ENCODE measurements at regions not wholly inside any gene's neighbourhood (a gene's known extent, or its start where the extent isn't known, plus 50 kb on each side); places are given as distances from the start of the nearest gene placed in this dataset.
"Not testable (repeated sequence)": the region's sequence is repeated elsewhere in the genome, so short reads cannot be mapped to it uniquely, and the experiment has no call there.

DNA sequence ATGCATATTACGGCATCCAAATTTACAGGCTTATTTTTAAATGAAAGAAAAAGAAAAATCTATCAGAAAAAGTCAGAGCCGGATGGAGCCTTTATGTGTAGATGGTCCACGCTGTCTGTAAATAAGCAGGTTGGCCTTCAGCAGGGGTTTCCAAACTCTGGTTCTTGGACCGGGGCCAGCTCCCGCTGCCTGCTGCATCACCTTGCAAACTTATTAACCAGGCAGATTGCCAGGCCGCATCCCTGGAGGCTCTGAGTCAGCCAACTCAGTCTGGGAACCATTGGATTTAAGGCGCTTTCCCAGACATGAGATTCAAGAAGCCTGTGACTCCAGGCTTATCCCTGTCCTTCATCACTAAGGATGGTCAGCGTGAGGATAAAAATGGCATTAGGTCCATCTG lies 212.4 kb downstream of the OPA1 start:
- DNase-seq: no peak

DNA sequence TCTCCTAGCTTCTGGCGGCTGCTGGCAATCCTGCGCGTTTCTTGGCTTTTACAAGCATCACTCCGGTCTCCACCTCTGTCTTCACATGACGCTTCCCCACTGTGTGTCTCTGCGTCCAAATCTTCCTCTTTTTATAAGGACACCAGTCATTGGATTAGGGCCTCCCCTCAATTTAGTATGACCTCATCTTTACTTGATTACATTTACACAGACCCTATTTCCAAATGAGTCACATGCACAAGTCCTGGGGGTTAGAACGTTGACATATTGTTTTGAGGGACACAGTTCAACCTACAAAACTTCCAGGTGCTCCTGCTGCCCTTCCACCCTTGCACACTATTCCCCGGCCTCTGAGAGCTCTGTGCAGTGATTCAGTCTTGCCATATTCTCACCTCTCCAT lies 215.3 kb downstream of the OPA1 start:
- no peak for DNase-seq

DNA sequence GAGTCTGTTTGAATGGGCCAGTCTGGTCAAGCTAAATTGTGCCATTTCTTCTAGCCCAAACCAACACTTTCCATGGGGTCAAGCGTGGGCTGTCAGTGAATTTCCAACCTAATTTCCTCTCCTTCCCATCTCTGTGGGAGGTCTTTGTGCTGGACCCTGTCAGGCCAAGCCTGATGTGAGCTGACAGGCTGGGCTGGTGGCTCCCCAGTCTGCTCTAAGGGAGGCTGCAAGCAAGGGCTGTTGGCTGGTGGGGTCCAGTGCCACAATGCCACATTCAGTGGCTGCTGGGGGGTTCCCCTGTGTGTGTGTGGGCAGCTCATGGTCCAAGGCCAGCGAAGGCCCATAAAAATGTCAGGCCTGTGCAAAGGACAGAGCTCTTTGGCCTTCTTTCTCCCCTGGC lies 216.1 kb downstream of the OPA1 start:
- DNase-seq: no peak

DNA sequence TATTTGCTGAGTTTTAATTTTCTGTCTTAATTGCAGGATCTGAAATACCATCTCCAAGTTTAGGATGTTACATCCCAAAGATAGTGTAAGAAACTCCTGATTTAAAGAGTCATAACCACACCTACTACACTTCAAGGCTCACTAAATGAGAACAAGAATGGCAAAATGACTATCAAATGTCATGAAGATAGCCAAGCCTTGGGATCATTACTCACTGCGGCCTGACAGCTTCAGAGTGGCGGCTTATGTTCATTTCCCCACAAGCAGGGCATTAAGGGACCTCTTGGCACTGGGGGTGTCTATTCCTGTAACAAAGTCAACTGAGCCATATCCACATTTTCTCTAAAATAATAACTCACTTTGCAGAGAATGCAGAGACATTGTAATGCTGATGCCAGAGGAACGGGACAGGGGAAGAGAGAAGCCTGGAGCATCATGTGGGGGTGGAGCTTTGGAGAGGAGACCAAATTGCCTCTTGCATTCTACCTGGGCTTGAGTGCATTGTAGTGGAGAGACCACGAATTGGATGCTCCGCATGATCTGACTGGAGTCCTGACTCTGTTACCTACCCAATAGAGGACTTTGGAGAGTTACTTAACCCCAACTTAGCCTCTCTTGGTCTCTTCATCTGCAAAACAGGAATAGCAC lies 219.2 kb downstream of the OPA1 start:
- no peak for DNase-seq

DNA sequence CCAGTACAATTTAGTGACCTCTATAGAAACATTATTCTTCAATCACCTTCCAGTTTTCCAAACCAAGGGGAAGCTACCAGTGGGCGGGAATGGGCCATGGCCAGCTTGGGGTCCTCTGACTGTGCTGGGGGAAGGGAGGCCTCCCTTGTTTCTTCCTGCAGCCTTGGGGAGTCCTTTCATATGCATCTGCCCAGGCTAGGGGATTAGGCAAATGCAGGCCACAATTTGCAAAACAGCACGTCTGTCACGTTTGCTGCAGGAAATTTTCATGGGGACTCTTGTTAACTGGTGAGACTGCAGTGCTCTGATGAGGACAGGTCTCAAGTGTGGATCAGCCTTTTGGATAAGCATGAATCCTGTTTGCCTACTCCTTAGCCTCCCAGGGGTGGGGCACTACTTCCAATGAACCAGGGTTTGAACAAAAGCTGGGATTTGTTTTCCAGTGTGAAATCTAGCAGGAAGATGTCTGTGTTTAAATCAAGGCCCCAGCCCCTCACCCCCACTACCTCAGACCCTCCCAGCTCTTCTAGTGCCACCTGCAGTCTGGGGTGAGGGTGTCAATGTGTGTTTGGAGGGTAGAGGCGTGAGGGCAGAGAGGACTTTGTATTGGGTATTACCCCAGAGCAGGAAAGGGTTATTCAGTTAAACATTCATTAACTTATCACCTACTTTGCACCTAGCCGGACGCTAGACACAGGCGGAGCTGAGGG lies 219.9 kb downstream of the OPA1 start:
- no peak for DNase-seq

DNA sequence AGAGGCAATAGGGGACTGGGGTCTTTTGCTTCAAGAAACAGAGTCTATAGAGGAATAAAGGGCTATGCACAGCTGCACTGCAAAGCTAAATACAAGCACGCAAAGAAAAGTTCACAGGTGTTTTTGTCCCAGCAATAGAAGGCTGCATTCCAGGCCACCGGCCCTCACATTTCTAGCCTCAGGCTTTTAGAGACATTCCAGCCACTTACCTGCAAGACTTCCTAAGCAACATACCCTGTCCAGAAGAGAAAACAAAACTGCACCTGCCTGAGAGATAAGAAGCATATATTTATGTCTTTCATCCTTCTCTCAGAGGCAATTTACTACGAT lies 220.5 kb downstream of the OPA1 start:
- DNase-seq: no peak

DNA sequence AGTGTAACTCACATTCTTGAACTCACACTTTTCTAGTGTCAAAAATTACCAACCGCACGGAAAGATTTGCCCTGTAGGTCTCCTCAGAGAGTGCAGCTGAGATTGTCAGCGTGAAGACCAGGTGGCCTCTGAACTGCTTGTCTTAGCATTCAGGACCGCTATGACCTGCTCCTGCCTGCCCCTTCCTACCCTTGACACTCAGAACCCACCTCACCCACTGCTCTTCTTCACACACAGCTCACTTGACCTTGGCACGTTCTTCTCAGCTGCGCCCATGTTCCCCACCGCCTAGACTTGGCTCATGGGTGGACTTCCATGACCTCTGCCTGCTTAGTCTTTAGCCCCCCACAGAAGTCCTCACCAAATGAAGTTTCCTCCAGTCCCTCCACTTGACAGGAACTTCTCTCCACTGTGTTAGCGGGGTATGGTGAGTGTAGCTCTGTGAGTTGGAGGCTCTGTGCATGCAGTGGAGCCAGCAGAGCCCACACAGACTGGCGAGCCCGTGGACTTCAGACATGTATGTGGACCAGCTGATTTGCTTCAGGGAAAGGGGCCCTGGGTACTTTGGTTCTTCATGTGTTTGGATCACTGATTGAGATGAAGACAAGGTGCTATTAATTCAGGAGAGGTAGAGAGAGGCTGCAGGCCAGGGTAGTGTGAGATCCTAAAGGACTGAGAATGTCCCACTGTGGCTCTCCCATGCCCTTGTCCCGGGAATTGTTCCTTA lies 221.3 kb downstream of the OPA1 start:
- no peak for DNase-seq

DNA sequence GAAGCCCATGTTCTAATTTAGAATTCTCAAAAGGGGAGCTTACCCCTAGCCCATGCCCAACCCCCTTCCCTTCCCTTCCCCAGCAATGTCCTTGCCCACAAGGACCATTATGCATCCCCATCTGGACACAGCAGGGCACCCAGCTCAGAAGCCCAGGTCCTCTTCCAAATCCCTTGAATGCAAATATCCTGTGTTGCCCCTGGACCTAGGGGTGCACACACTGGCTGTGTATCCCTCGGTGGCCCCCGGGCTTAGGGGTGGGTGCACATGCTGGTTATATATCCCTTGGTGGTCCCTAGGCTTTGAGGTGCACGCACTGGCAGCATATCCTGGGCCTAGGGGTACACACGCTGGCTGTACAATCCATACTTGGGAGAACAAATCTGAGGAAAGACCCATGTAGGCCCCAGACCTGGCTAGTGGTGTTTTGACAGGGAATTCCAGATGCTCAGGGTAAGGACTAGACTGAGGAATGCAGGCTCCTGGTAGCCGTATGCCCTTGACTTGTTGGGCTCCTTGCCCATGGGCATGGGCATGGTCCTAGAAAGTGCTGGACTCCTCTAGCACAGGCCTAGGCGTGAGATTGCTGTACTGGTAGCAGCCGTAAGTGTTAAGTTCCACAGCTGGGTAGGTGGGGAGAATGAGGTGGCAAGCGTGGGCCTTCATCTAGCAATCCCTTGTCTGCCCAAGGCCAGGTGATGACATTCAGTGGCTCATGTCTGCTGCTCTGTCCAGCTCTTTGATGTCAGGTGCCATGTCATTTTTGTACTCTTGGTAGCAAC lies 222.4 kb downstream of the OPA1 start:
- no peak for DNase-seq

DNA sequence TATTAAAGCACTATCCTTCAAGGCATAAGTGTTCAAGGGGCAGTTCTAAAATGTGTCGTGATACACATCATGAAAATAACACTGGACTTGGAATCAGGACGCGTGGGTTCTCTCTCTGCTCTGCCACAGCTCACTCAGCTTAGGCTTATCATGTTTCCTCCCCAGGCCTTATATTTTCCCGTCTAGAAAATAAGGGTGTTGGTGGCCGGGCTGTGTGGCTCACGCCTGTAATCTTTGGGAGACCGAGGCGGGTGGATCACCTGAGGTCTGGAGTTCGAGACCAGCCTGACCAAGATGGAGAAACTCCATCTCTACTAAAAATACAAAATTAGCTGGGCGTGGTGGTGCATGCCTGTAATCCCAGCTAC lies 223.0 kb downstream of the OPA1 start:
- DNase-seq: no peak

DNA sequence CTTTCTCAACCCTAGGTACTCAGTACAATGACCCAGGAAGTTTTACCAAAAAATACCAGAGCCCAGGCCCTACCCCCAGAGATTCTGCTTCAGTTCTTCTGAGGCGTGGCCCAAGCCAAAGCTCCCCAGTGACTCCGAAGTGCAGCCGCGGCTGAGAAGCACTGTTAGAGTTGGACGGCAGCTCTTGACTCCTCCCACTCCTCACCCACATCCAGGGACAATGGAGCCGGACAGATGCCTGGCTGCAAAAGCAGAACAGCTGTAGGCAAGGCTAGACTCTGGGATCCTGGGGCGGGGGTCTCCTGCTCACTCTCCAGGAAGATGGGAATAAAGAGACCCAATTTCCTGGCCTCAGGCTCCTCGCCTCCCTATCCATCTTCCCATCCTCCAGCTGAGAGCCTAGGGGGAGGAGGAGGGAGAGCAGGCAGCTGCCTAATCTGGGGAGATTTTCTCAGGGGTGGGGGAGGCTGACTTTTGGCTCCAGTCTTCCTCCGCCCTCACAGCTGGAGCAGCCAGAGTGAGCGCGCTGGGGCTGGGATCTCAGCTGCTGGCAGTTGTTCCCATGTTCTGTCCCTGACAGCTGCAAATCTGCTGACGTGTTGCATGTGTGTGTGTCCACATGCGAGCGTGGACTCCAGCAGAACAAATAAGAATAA lies 223.8 kb downstream of the OPA1 start:
- DNase-seq: no peak

DNA sequence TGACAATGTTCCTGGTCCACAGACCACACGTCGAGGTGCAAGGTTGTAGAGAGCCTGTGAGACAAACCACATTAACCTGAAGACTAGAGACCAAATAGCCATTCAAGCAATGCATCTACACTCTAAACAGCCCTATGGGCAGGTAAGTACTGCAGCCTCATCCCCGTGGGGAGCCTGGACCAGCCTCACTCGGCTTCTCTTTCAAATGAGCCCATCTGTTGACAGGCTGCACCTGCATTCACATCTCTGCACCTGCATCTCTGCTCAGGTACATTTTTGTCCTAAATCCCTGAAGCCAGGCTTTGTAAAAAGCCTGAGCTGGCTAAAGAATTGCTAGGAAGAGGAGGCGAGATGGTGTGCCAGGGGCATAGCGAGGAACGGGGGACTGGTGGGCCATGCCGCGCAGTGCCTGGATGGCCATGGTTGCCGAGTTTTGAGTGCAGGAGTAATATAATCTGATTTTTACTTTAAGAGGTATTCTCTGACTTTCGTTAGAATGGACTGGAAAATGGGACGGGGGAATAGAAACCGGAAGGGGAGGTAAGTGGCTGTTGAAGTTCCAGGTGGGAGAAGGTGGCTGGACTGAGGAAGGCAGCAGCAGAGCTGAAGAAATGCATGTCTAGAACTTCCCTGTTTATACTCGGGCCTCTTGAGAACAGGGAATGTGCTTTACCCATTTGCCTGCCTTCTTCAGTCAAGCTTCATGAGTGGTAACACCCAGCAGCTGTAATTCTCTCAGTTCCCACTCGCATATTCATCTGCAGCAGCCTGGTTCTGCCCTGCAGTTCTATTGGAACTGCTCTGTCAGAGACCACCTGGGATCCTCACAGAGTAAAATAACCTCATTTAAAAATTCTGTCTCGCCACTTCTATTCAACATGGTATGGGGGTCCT lies 226.4 kb downstream of the OPA1 start:
- no peak for DNase-seq

DNA sequence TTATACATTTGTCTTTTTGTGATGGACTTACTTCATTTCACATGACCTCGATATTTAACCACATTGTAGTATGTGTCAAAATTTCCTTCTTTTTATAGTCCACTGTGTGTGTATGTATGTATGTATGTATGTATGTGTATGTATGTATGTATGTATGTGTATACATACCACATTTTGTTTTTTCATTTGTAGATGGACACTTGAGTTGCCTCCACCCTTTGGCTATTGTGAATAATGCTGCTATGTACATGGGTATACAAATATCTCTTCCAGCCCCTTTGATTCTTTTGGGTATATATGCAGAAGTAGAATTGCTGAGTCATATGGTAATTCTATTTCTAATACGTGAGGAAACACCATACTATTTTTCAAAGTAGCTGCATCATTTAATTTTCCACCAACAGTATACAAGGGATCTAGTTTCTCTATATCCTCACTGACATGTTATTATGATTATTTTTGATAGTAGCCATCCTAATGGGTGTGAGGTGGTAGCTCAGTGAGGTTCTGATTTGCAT lies 228.2 kb downstream of the OPA1 start:
- DNase-seq: peak in 1 of 2 donors; percentile 42

DNA sequence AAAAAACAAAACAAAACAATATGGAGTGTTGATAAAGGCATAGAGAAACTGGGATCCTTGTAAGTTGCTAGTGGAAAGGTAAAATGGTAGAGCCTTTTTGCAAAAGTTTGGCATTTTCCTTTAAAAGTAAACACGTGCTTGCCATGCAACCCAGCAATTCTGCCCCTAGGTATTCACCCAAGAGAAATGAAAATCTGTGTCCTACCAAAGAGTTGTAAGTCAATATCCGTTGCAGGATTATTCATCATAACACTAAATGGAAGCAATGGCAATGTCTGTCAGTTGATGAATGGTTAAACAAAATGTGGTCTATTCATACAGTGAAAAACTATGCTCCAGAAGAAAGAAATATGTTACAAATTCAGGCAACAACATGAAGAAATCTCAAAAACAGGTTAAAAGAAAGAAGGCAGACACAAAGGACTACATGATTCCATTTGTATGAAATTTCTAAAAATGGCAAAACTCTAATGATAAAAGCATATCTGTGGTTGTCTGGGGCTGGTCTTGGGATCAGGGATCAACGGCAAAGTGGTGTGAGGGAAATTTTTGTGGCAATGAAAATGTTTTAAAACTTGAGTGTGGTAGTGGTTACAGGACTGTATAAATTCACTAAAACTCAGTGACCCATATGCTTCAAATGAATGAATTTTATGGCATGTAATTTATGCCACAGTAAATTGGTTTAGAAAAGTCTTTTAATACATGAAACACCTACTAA lies 229.6 kb downstream of the OPA1 start:
- DNase-seq: no peak

DNA sequence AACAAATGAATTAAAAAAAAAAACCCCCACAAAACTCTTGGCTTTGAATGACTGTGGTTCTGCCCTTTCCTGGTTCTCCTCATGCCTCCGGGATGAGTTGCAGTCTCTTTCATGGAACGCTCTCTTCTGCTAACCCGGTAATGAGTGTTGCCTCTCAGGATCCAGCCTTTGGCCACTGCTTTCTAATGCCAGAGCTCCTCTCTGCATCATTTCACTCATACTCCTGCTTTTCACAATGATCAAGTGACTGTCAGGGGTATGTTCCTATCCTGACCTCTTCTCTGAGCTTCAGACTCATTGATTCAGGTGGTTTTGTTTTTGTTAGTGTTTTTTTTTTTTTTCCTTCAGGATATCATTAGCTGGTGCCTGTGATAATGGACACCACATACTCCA lies 230.2 kb downstream of the OPA1 start:
- not testable (repeated sequence) for DNase-seq

DNA sequence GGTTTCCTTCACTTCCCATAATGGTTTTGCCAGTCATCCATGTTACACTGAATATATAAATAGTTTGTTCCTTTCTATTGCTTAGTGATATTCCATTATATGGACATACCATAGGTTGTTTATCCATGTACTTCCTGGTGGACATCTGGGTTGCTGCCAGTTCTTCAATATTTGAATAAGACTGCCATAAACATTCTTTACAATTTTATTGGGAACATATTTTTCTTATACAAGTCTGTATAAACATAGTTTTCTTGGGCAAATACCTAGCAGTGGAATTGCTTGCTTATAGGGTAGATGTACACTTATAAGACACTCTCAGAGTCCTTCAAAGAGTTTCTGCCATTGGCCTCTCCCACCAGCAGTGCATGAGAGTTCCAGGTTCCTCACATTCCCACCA lies 231.4 kb downstream of the OPA1 start:
- DNase-seq: no peak

DNA sequence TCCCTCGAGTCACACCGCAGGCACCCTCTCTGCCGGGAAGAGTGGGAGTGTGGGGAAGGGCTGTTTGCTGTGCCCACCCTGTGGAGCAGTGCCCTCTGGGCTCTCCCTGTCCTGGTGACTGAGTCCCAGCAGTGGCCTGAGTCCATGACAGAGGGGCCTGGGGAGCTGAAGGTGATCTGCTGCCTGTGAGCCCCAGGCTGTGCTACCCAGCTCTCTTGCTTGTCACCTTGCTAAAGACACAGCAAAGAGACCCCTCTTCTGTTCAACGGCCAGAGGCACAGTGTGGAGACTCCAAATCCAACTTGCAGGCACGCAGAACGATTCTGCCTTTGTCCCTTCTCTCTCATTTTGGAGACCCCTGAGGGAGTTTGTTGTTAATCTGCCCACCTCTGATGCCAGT lies 232.6 kb downstream of the OPA1 start:
- no peak for DNase-seq

DNA sequence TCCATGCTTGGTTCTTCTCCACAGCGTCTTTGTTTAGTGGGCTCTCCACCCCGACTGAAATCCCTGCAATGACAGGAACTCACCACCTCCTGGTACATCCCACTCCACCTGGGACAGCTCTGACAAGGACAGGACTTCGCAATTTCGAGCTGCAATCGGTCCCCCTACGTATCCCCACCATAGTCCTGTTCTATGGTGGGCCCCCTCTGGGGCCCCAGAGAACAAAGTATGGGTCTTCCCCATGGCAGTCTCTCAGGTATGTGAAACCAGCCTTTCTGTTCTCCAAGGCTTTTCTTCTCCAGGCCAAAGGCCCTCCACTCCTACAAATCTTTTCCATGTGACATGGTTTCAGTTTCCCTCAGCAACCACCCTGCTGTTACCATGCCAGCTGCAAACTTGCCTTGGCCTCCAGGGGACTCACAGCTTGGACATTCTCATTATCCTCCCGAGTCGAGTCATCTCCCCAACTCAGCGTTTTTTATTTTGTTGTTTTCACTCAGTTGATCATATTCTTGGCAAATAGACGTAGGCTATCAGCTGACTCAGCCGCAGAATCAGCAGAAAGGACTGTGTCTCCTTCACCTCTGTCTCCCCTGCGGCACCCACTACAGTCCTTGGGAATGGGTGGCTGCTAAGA lies 233.3 kb downstream of the OPA1 start:
- no peak for DNase-seq

DNA sequence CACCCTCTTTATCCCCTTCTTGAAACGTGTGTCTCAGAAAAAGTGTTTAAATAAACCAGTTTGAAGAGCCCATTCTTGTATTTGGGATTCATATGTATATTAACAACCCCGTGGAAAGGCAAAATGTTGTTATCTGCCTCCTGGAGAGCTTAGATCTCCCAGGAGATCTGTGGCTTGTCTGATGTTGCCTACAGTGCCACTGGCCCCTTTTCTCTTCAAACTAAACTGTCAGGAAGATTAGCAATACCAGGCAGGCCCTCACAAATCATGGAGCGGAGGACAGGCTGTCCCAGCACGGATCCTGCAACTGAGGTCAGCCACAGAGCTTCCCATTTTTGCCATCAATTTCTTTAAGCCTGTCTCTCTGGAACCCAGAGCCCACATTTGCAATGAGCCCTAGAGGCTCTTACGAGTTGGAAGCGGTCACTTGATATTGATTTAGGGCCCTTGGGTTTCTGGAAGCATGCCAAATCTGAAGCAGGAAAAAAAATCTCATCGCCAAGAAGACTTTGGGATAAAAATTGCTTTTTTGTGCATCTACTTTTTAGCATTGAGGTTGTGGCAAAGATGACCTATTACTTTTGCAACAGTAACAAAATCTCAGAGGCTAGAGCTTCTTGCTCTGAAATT lies 234.1 kb downstream of the OPA1 start:
- DNase-seq: no peak

DNA sequence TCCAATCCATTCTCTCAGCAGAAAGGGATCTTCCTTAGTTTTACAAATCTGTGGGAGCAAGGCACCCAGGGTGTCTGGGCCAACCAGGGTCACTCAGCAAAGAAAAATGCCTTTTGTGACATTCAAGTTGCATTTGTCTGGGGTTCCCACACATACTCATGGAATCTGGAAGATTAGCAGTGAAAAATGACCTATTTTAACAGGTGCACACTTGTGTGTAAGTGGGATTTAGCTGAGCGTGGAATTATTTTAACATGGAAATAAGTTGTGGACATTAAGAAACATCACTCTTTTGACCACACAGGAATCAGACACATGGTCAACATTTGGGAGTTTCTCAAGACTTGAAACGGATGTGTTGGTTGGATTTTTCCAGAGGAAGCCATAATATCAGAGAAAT lies 234.9 kb downstream of the OPA1 start:
- DNase-seq: no peak

DNA sequence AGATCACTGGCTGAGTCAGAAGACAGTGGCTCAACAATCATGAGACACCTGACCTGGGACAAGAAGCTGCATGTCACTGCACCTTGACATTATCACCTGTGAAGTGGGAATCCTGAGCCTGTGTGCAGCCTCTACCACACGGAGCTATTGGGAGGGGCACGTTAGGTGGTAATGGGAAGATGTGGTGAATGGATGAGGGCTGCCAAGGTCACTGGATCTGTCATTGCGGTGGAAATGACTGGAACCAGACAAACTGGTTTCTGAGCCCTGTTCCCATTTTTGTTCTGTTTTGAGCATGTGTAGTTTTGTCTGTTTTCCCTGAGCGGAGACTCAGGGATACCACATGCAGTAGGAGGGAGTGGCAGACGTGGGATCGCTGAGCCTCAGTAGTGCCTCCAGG lies 235.5 kb downstream of the OPA1 start:
- no peak for DNase-seq

Data from bone marrow (tissue), 2 donors.